ENCODE measurements at regions not wholly inside any gene's neighbourhood (a gene's known extent, or its start where the extent isn't known, plus 50 kb on each side); places are given as distances from the start of the nearest gene placed in this dataset.

DNA sequence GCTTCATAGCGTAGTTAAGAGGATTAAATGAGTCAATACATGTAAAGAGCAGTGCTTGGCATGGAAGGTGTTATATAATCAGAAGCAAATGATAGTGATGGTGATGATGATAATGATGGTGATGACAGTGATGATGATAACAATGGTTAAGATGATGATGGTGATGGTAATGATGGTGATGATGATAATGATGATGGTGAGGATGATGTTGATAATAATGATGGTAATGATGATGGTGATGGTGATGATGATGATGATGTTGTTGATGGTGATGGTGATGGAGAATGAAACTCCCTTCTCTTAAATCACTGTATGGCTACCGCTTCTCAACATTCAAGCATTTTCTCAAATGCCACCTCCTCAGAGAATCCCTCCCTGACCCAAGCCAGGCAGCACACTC is 190.5 kb downstream of the TMEM132E start:
- no peak for DNase-seq (ENCODE audit: low spot score)
- Histone ChIP-seq H3K4me3 (no peak overlapping the region), H3K27ac (no peak overlapping the region)
- TF ChIP-seq, protein P1, sequence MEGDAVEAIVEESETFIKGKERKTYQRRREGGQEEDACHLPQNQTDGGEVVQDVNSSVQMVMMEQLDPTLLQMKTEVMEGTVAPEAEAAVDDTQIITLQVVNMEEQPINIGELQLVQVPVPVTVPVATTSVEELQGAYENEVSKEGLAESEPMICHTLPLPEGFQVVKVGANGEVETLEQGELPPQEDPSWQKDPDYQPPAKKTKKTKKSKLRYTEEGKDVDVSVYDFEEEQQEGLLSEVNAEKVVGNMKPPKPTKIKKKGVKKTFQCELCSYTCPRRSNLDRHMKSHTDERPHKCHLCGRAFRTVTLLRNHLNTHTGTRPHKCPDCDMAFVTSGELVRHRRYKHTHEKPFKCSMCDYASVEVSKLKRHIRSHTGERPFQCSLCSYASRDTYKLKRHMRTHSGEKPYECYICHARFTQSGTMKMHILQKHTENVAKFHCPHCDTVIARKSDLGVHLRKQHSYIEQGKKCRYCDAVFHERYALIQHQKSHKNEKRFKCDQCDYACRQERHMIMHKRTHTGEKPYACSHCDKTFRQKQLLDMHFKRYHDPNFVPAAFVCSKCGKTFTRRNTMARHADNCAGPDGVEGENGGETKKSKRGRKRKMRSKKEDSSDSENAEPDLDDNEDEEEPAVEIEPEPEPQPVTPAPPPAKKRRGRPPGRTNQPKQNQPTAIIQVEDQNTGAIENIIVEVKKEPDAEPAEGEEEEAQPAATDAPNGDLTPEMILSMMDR (IDR thresholded peaks at IDR 0.05) = no peak

DNA sequence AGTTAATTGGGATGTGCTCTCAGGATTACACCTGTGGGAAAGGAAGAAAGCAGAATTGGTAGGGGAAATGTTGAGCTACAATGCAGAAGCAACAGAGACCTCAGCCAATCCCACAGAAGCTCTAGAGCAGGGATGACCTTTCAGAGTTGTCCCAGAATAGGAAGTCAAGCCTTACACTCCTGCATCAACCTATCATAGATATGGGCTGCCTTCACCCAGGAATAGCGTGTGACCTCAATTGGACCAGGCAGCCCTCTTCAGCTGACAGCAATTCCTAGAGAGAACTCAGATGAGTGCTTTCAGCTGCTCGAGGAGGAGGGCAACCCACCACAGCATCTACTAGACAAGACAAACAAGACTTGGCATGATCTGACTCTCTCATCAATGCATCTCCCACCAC is 189.7 kb downstream of the TMEM132E start:
- H3K27ac ChIP-seq = no peak overlapping the region
- TF ChIP-seq, protein P1 (IDR thresholded peaks at IDR 0.05) = no peak
- no peak overlapping the region for H3K4me3 ChIP-seq
- DNase-seq (ENCODE audit: low spot score) = peak; percentile 22

DNA sequence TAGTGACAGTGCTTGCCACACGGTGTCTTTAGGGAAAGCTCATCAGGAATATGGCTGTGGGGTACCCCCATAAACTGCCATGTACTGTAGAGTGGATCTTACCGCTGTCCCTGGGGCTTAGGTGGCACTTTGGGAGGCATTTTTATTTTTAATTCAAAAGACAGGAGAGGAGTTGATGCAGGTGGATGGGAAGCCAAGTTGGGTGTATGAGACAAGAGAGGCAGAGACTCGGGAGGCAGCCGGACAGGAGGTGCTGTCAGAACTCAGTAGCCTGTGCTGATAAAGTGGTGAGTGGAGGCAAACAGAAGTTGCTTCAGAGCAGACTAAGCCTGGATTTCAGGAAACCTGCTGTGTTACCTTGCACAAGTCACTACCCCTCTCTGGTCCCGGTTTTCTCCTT is 185.9 kb downstream of the TMEM132E start:
- TF ChIP-seq, protein P1 (IDR thresholded peaks at IDR 0.05) = no peak
- Histone ChIP-seq H3K27ac (no peak overlapping the region), H3K4me3 (no peak overlapping the region)
- peak; percentile 45 for DNase-seq (ENCODE audit: low spot score)

DNA sequence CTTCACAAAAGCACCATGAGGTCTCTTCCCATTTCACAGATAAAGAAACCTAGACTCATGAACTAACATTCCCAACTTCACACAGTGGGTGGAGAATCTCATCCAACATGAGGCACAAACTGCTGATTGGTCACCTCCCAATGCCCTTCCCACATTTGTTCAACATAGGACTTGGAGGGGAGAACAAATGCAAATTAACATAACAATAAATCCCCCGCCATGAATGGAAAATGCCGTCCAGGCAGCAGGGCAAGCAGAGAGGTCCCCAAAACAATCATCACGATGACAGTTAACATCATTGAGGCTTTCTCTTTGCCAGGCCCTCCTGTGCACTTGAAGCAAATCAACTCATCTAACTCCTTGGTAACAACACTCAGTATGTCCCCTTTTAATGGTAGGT is 185.3 kb downstream of the TMEM132E start:
- DNase-seq (ENCODE audit: low spot score) = peak; percentile 40
- H3K4me3 ChIP-seq = no peak overlapping the region
- no peak overlapping the region for H3K27ac ChIP-seq
- TF ChIP-seq, protein P1 (IDR thresholded peaks at IDR 0.05) = no peak

DNA sequence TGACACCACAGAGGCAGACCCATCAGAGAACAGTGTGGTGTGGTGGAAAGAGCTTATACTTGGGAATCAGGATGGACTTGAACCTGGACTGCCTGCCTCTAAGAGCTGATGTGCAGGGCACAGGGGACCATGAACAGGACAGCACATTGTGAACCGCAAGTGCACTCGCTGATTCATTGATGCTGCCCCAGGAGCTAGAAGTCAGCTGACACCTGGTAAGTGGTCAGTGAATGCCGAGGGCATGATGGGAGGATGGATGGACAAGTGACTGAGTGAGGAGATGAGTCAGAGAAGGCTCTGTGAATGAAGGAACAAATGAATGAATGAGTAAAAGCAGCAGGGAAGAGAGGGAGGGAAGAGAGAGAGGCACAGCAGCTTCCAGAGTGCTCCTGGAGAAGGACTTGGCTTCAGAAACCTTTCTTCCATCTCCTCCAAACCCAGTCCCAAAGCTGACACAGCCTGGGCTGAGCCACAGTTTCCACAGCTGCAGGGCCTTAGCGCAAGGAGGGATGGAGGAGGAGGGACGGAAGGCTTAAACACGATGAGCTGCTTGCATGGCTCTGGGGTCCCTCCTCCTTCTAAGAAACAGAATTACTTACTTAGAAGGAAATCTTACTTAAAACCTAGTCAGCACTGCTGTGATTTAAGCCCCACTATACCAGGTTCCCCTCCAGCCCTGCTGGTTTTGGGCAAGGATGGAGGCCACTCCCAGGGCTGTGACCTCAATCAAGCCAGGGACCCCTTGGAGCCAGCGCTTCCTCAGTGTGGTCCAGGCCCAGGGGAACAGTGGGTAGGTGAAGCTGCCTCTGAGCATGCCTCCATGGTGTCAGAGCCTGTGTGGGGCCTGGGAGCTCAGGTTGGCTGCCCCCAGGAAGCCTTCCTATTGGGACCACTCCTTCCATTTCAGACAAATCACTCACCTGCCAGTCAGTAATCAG is 184.6 kb downstream of the TMEM132E start:
- Histone ChIP-seq H3K27ac (no peak overlapping the region), H3K4me3 (no peak overlapping the region)
- TF ChIP-seq, protein P1 (IDR thresholded peaks at IDR 0.05) = no peak
- DNase-seq (ENCODE audit: low spot score) = peak; percentile 50

DNA sequence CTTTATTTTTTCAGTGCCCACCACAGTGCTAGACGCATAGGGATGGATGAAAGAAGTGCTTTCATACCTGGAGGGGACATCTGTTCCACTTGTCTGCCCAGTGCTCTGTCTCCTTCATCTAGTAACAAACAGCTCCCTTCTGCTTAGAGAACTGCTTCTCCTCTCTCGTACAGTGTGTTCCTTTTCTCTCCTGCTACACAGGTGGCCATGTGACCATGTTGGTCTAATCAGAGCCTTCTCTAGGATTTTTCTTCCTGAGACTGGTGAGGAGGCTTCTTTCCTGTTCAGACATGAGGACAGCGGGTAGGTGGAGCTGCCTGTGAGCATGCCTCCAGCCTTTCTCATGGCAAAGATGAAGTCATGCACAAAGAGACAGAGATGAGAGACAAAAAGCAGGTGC is 182.7 kb downstream of the TMEM132E start:
- TF ChIP-seq, protein P1 (IDR thresholded peaks at IDR 0.05) = no peak
- Histone ChIP-seq H3K27ac (no peak overlapping the region), H3K4me3 (no peak overlapping the region)
- DNase-seq (ENCODE audit: low spot score) = no peak

DNA sequence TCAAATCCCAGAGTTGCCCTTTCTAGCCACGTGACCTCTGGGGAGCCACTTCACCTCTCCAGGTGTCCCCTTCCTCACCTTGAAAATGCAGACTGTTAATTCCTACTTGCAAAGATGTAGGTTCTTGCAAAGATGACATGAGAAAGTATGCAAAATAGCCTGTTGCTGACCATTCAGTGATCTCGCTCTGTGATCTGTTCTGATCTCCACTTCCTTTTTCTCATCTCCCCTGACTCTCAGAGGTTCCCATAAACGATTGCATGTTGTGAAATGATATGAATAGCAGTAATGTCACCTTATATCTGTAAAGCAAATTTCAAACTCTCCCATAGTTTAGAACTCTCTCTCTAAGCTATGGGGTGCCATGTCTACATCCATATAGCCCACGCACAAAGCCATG is 182.3 kb downstream of the TMEM132E start:
- DNase-seq (ENCODE audit: low spot score) = no peak
- no peak overlapping the region for H3K27ac ChIP-seq
- TF ChIP-seq, protein P1 (IDR thresholded peaks at IDR 0.05) = no peak
- H3K4me3 ChIP-seq = no peak overlapping the region

All from coronary artery (tissue), 2 donors.